ENCODE measurements at regions not wholly inside any gene's neighbourhood (a gene's known extent, or its start where the extent isn't known, plus 50 kb on each side); places are given as distances from the start of the nearest gene placed in this dataset.

GRCh38 chr5:104661256-104661655 lies 1098.7 kb upstream of the NUDT12 start:
- TF ChIP-seq CTCF (IDR thresholded peaks at IDR 0.05; ENCODE audit: insufficient read depth, low read depth, low read length) = no peak
- no peak for TF ChIP-seq EZH2 (IDR thresholded peaks at IDR 0.05; ENCODE audit: insufficient read depth, low read length)

Data from astrocyte (in vitro differentiated cells and primary cell).